T-cell (primary cell): ENCODE measurements at regions not wholly inside any gene's neighbourhood (a gene's known extent, or its start where the extent isn't known, plus 50 kb on each side); places are given as distances from the start of the nearest gene placed in this dataset.

ENCODE experiments used
- ATAC-seq, 4 experiments: fragments of 200-7000 bp in 3 of 4; fragments of 150-1000 bp in 1 of 4; cut with Tn5 transposase; replicated peaks in 1 of 4; 1 replicate in 3 of 4; 2 replicates in 1 of 4; pipeline ENCODE4 v1.10.0; 2021; ENCODE audit warnings: moderate library complexity in 3 of 4, mild to moderate bottlenecking in 2 of 4, moderate number of reproducible peaks in 1 of 4
- CTCF ChIA-PET, 2 donors: fragments of 300-600 bp; sonication (Branson Sonifier 250); formaldehyde crosslinking; loops; one replicate each; lab custom pipeline; 2022; ENCODE audit warnings: antibody characterized with exemption in 2 of 2; lab: Charles Lee
- POLR2A ChIA-PET, 2 donors: fragments of 300-600 bp; sonication (Branson Sonifier 250); formaldehyde crosslinking; loops; one replicate each; lab custom pipeline; 2022; ENCODE audit warnings: antibody characterized with exemption in 2 of 2; lab: Charles Lee
- DNase-seq, 35 experiments: peaks; one replicate each; pipeline versions ENCODE4 v3.0.0 to v3.0.0-alpha.2; 2013 to 2023
- H3K27ac ChIP-seq: one replicate; pipeline ENCODE4 v1.5.1; 2013; ENCODE audit warnings: low read length
- H3K27me3 ChIP-seq, 2 experiments: replicated peaks in 1 of 2; 1 replicate in 1 of 2; 2 replicates in 1 of 2; pipeline versions ENCODE4 v1.6.1 to v1.7.0; 2013; ENCODE audit warnings: low read length in 1 of 2, mixed read lengths in 1 of 2; ENCODE audit not compliant: control insufficient read depth in 2 of 2, insufficient read depth in 2 of 2; ENCODE audit errors: extremely low read depth in 1 of 2
- H3K36me3 ChIP-seq, 2 donors: 1 replicate in 1 of 2; 2 replicates in 1 of 2; pipeline versions ENCODE4 v1.6.1 to v1.7.0; 2013; ENCODE audit warnings: low read length in 1 of 2; ENCODE audit not compliant: control insufficient read depth in 2 of 2, insufficient read depth in 1 of 2; ENCODE audit errors: extremely low read depth in 1 of 2
- H3K4me1 ChIP-seq, 2 experiments: 1 replicate in 1 of 2; 2 replicates in 1 of 2; pipeline versions ENCODE4 v1.6.1 to v1.7.0; 2013; ENCODE audit warnings: low read length in 2 of 2, mixed read lengths in 1 of 2; ENCODE audit not compliant: insufficient read depth in 2 of 2, control insufficient read depth in 1 of 2; ENCODE audit errors: extremely low read depth in 1 of 2
- H3K4me3 ChIP-seq, 2 donors: 1 replicate in 1 of 2; 2 replicates in 1 of 2; pipeline versions ENCODE4 v1.5.1 to v1.7.0; 2013; ENCODE audit warnings: mild to moderate bottlenecking in 2 of 2, low read length in 1 of 2, moderate library complexity in 1 of 2; ENCODE audit not compliant: control insufficient read depth in 1 of 2; ENCODE audit errors: extremely low read depth in 1 of 2
- H3K9me3 ChIP-seq: 2 replicates; pipeline ENCODE4 v1.7.0; 2013
- H3K27ac Mint-ChIP-seq, 2 donors: one replicate each; pipeline ENCODE4 v1.8.0; 2020 to 2021; ENCODE audit warnings: mild to moderate bottlenecking in 2 of 2, mixed read lengths in 2 of 2
- H3K27me3 Mint-ChIP-seq, 2 donors: one replicate each; pipeline ENCODE4 v1.8.0; 2021 to 2022; ENCODE audit warnings: mixed read lengths in 2 of 2
- H3K36me3 Mint-ChIP-seq: one replicate; pipeline ENCODE4 v1.8.0; 2021; ENCODE audit warnings: mixed read lengths
- H3K4me1 Mint-ChIP-seq, 3 donors: one replicate each; pipeline ENCODE4 v1.8.0; 2020 to 2022; ENCODE audit warnings: mixed read lengths in 3 of 3, mild to moderate bottlenecking in 1 of 3
- H3K4me3 Mint-ChIP-seq, 3 donors: one replicate each; pipeline ENCODE4 v1.8.0; 2020 to 2022; ENCODE audit warnings: mild to moderate bottlenecking in 3 of 3, mixed read lengths in 3 of 3, moderate library complexity in 3 of 3
- H3K9me3 Mint-ChIP-seq, 3 donors: one replicate each; pipeline ENCODE4 v1.8.0; 2020 to 2022; ENCODE audit warnings: mixed read lengths in 3 of 3
- WGBS: methylation state at CpG from one replicate; pipeline ENCODE4 v1.1.5; 2013; ENCODE audit warnings: missing lambda C conversion rate; ENCODE audit not compliant: insufficient coverage; 5-methylcytosine and 5-hydroxymethylcytosine counted together

DNA sequence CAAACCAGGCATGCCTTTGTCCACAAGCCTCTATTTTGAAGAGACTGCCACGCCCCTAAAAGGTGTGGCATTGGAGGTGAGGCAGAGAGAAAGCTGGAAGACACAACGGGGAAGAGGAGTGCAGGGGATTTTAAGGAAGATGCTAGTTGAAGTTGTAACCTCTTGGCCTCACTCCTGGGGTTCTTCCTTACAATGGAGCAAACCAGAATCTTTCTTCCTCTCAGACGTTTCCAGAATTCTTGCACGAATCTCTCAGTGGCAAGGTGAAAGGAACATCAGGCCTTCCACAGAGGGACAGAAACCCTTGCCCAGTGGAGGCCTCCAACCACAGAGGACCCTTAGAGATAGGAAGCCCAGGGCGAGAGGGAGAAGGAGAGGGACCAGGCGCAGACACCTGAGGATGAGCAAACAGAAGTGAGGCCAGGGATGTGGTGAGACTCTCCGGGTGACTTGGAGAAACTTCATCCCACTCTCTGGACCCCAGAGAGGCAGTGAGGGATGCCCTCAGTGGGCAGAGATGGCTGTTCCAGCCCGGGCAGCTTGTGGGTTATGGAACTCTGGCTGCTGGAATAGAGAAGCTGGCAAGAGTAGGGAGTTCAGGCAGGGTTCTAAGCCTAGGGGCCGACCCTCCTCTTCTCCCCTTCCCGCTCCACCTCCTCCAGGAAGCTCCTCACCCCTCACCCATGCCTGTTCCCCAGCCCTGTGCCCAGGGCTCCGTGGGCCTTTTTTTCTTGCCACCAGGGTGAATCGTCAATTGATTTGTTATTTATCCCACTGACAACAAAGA, 136.8 kb upstream of the RUNX3 start:
- H3K27me3 ChIP-seq, result no peaks in the 10 kb centered on the region
- Mint-ChIP-seq H3K27ac (no peak overlapping the region), H3K4me3 (no peak overlapping the region), H3K4me1 (peaks cover 0 to 30% (median 30%) of the 10 kb centered on the region in 3 donors), H3K9me3 (no peaks in the 10 kb centered on the region), H3K27me3 (no peaks in the 10 kb centered on the region), H3K36me3 (no peaks in the 10 kb centered on the region)
- CTCF ChIA-PET, result interaction anchor here in 1 of 2 donors (1.9 kb wide), 1 partner anchor 34 kb away, joined by 4 read pairs; no protein-coding TSS in a partner anchor
- ATAC-seq, result no peak
- H3K4me1 ChIP-seq, result peaks cover 0 to 66% of the 10 kb centered on the region in 2 experiments
- 94% methylated on average over 5 of the region's 12 CpGs for WGBS
- no peak for DNase-seq
- no peaks in the 10 kb centered on the region for H3K9me3 ChIP-seq
- peak overlapping the region; percentile 52 for H3K27ac ChIP-seq
- no peak overlapping the region for H3K4me3 ChIP-seq
- no peaks in the 10 kb centered on the region for H3K36me3 ChIP-seq
- POLR2A ChIA-PET, result interaction anchor here in 1 of 2 donors (0.7 kb wide), 1 partner anchor 178 kb away, joined by 4 read pairs; no protein-coding TSS in a partner anchor

DNA sequence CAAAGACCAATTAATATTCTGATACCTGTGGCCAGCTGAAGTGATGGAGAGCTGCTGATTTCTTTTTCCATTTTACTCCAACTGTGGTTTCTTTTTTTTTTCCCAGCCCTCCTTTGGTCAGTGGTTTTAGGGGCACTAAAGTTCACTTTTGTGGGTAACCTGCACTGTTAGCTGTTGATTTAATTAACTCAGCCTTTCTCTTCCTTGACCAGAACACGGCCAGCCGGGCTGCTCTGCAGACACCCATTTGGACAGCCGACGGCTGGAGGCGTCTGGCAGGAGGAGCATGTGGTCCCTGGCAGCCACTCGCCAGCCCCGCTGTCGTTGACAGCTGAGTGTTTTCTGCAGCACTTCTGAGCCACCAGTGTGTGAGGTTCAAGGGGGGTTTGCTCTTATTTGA, 136.2 kb upstream of the RUNX3 start:
- Mint-ChIP-seq H3K27me3 (no peaks in the 10 kb centered on the region), H3K27ac (no peak overlapping the region), H3K4me3 (peak overlapping the region in 1 of 3 donors; percentile 53), H3K36me3 (no peaks in the 10 kb centered on the region), H3K4me1 (peaks cover 0 to 30% (median 30%) of the 10 kb centered on the region in 3 donors), H3K9me3 (no peaks in the 10 kb centered on the region)
- no peaks in the 10 kb centered on the region for H3K36me3 ChIP-seq
- H3K4me1 ChIP-seq, result peaks cover 0 to 72% of the 10 kb centered on the region in 2 experiments
- WGBS, result 75% methylated on average over 6 of the region's 8 CpGs
- H3K9me3 ChIP-seq, result no peaks in the 10 kb centered on the region
- no peak overlapping the region for H3K4me3 ChIP-seq
- peak in 1 of 35 experiments; percentile 26 for DNase-seq
- POLR2A ChIA-PET, result interaction anchor here in 1 of 2 donors (0.6 to 1.1 kb wide), 5 partner anchors 34 to 155 kb away, joined by 4 to 6 read pairs (median 4); no protein-coding TSS in a partner anchor
- H3K27ac ChIP-seq, result peak overlapping the region; percentile 52
- ATAC-seq, result no peak
- CTCF ChIA-PET, result interaction anchor here in 1 of 2 donors (0.6 to 1.9 kb wide), 6 partner anchors 29 to 155 kb away, joined by 3 to 6 read pairs (median 4); no protein-coding TSS in a partner anchor
- H3K27me3 ChIP-seq, result no peaks in the 10 kb centered on the region

DNA sequence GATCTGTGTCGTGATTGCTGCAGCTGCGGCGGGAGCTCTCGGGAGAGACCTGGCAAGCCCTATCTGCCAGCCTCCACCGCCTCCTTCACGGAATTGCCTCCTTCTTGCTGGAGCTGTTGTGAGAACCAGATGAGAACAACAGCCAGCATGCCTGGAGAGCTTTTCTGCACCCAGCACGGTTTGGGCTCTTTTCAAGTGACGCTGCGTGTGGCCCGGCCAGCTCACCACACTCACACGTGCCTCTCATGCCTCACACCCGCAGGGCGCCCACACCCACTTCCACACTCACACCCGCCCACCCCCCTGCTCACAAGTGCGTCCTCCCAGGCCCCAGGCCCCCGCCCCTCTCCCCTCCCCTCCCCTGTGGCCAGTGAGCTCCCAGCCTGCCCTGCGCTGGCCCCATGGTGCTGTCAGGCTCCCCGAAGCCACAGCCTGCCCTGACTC, 135.7 kb upstream of the RUNX3 start:
- peaks cover 0 to 30% (median 30%) of the 10 kb centered on the region in 3 donors for H3K4me1 Mint-ChIP-seq
- H3K4me3 ChIP-seq, result peak overlapping the region in 1 of 2 donors; percentile 43
- no peaks in the 10 kb centered on the region for H3K9me3 Mint-ChIP-seq
- DNase-seq (peak in 34 of 35 experiments; percentile 26 to 84 (median 64)), ATAC-seq (peak; percentile 36 to 70 (median 58))
- 45% methylated on average over 12 of the region's 18 CpGs for WGBS
- peaks cover 0 to 75% of the 10 kb centered on the region in 2 experiments for H3K4me1 ChIP-seq
- no peaks in the 10 kb centered on the region for H3K27me3 ChIP-seq
- peak overlapping the region; percentile 81 for H3K27ac ChIP-seq
- H3K27ac Mint-ChIP-seq, result peak overlapping the region; percentile 39 to 68
- H3K9me3 ChIP-seq, result no peaks in the 10 kb centered on the region
- no peaks in the 10 kb centered on the region for H3K36me3 ChIP-seq
- peak overlapping the region; percentile 41 to 54 (median 53) for H3K4me3 Mint-ChIP-seq
- H3K27me3 Mint-ChIP-seq, result no peaks in the 10 kb centered on the region
- ChIA-PET POLR2A (interaction anchor here in 1 of 2 donors (0.6 to 1.1 kb wide), 5 partner anchors 35 to 155 kb away, joined by 4 to 6 read pairs (median 4); no protein-coding TSS in a partner anchor), CTCF (interaction anchor here in 1 of 2 donors (0.6 to 1.9 kb wide), 6 partner anchors 28 to 155 kb away, joined by 3 to 6 read pairs (median 4); no protein-coding TSS in a partner anchor)
- H3K36me3 Mint-ChIP-seq, result no peaks in the 10 kb centered on the region

DNA sequence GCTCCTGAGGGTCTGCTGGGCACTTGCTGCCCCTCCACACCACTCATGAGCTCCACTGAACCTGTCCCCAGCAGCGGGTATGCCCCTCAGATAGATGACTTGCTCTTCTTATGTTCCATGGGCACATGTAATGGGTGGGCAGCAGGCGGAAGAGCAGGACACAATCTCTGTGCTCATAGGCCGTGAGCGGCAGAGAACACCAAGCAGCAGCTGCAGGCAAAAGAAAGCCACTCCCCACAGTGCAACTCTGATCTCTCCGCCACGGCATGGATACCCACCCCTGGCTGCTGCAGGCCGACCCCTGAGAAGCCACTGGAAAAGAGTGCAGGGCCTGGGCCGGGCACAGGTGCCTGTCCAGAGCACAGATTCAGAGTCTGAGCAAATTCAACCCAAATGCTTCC, 135.2 kb upstream of the RUNX3 start:
- peak overlapping the region; percentile 17 to 54 (median 53) for H3K4me3 Mint-ChIP-seq
- POLR2A ChIA-PET, result interaction anchor here in 1 of 2 donors (0.9 to 1.2 kb wide), 4 partner anchors 35 to 154 kb away, joined by 3 to 6 read pairs (median 4); no protein-coding TSS in a partner anchor
- peak overlapping the region in 1 of 2 donors; percentile 43 for H3K4me3 ChIP-seq

DNA sequence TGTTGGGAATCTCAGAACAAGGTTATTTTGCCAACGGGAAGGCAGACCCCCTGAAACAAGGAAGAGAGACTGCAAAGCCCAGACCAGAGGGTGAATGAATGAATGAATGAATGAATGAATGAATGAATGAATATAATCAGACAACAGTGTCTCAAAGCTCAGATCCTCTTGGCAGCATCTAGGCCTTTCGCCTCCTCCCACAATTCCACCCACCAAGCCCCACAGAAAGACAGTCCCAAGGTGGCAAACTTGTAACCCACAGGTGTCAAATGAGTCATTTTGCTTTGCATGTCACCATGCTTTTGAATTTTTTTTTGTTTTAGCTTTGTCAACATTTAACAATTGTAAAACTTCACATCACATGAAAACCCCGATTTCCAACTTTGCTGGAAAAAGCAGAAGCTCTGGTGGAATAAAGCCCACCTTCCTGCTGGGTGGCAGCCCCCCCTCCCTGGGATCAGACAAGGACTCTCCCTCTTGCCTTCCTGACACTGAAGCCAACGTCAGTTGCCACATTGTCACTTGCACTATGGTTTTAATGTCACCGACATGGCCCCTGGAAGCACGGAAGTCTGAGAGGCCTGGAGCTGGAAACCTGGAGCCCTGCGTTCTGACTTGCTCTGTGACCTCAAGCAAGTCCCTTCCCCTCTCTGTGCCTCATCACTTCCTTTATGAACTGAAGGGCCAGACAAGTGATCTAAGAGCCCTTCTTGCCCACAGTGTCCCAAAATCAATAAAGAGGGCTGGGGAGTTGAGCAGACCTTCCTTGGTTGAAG, 134.6 kb upstream of the RUNX3 start:
- ChIA-PET CTCF (interaction anchor here in 1 of 2 donors (0.7 to 1.2 kb wide), 3 partner anchors 28 to 134 kb away, joined by 3 read pairs; no protein-coding TSS in a partner anchor), POLR2A (interaction anchor here (0.5 to 1.2 kb wide), 3 partner anchors 42 to 163 kb away, joined by 3 to 4 read pairs (median 3); no protein-coding TSS in a partner anchor)
- H3K4me1 Mint-ChIP-seq, result peaks cover 0 to 30% (median 30%) of the 10 kb centered on the region in 3 donors
- H3K9me3 Mint-ChIP-seq, result no peaks in the 10 kb centered on the region
- Histone ChIP-seq H3K4me1 (peaks cover 0 to 75% of the 10 kb centered on the region in 2 experiments), H3K9me3 (no peaks in the 10 kb centered on the region), H3K36me3 (no peaks in the 10 kb centered on the region), H3K27ac (peak overlapping the region; percentile 81), H3K4me3 (peak overlapping the region in 1 of 2 donors; percentile 43), H3K27me3 (no peaks in the 10 kb centered on the region)
- WGBS, result 46% methylated on average over 7 of the region's 7 CpGs
- DNase-seq (peak in 32 of 35 experiments; percentile 8 to 73 (median 28)), ATAC-seq (peak in 2 of 4 experiments; percentile 54 to 62)
- no peaks in the 10 kb centered on the region for H3K27me3 Mint-ChIP-seq
- peak overlapping the region in 1 of 3 donors; percentile 7 for H3K4me3 Mint-ChIP-seq
- H3K36me3 Mint-ChIP-seq, result no peaks in the 10 kb centered on the region
- H3K27ac Mint-ChIP-seq, result peak overlapping the region; percentile 44 to 65

More for the DNA sequence above, 135.2 kb upstream of the RUNX3 start:
- ATAC-seq (peak in 2 of 4 experiments; percentile 7 to 9), DNase-seq (no peak)
- CTCF ChIA-PET, result interaction anchor here in 1 of 2 donors (0.8 to 1.9 kb wide), 7 partner anchors 28 to 154 kb away, joined by 3 to 6 read pairs (median 4); no protein-coding TSS in a partner anchor
- H3K9me3 ChIP-seq, result no peaks in the 10 kb centered on the region
- Mint-ChIP-seq H3K9me3 (no peaks in the 10 kb centered on the region), H3K4me1 (peaks cover 0 to 30% (median 30%) of the 10 kb centered on the region in 3 donors), H3K27me3 (no peaks in the 10 kb centered on the region), H3K36me3 (no peaks in the 10 kb centered on the region), H3K27ac (peak overlapping the region in 1 of 2 donors; percentile 65)
- peaks cover 0 to 75% of the 10 kb centered on the region in 2 experiments for H3K4me1 ChIP-seq
- H3K27ac ChIP-seq, result peak overlapping the region; percentile 81
- no peaks in the 10 kb centered on the region for H3K27me3 ChIP-seq
- 76% methylated on average over 8 of the region's 8 CpGs for WGBS
- no peaks in the 10 kb centered on the region for H3K36me3 ChIP-seq
